NB4 (cell line): ENCODE measurements at regions not wholly inside any gene's neighbourhood (a gene's known extent, or its start where the extent isn't known, plus 50 kb on each side); places are given as distances from the start of the nearest gene placed in this dataset.

Experiments
- DNase-seq: peaks from one replicate; pipeline ENCODE4 v3.0.0; 2010; ENCODE audit warnings: low read depth
- H3K4me3 ChIP-seq: one replicate; pipeline ENCODE4 v1.5.1; 2011; ENCODE audit warnings: mild to moderate bottlenecking, low read depth, low read length, moderate library complexity
- CTCF ChIP-seq: IDR thresholded peaks from one replicate; pipeline ENCODE4 v1.5.1; 2012; ENCODE audit warnings: low read depth, low read length
- MAX ChIP-seq: IDR thresholded peaks from 2 replicates; pipeline ENCODE4 v1.6.1; 2011; ENCODE audit warnings: low read depth, low read length
- MYC ChIP-seq: IDR thresholded peaks from 2 replicates; pipeline ENCODE4 v1.6.1; 2011; ENCODE audit warnings: low read depth, low read length
- POLR2A ChIP-seq: IDR thresholded peaks from 2 replicates; pipeline ENCODE4 v1.6.1; 2011; ENCODE audit warnings: mild to moderate bottlenecking; ENCODE audit not compliant: insufficient read length; ENCODE audit errors: extremely low read depth

GRCh38 chr10:83965473-83965872 lies 173.8 kb upstream of the GHITM start:
- no peak overlapping the region for H3K4me3 ChIP-seq
- DNase-seq = peak; percentile 28
- TF ChIP-seq MYC (no peak), POLR2A (no peak), CTCF (no peak), MAX (no peak)

GRCh38 chr10:83968052-83968451 lies 171.3 kb upstream of the GHITM start:
- TF ChIP-seq CTCF (no peak), MAX (no peak), POLR2A (no peak), MYC (no peak)
- DNase-seq = no peak
- no peak overlapping the region for H3K4me3 ChIP-seq

GRCh38 chr10:83978681-83979383 lies 160.5 kb upstream of the GHITM start:
- TF ChIP-seq MYC (no peak), MAX (no peak), CTCF (peak; percentile 11), POLR2A (no peak)
- no peak for DNase-seq
- no peak overlapping the region for H3K4me3 ChIP-seq

GRCh38 chr10:83982812-83983211 lies 156.5 kb upstream of the GHITM start:
- DNase-seq = no peak
- H3K4me3 ChIP-seq = no peak overlapping the region
- TF ChIP-seq CTCF = no peak
- TF ChIP-seq MYC = no peak
- TF ChIP-seq POLR2A = no peak
- TF ChIP-seq MAX = no peak

GRCh38 chr10:83983578-83984255 lies 155.6 kb upstream of the GHITM start:
- TF ChIP-seq CTCF (no peak), MYC (no peak), POLR2A (no peak), MAX (no peak)
- no peak for DNase-seq

More at GRCh38 chr10:83983578-83984255, 155.6 kb upstream of the GHITM start:
- no peak overlapping the region for H3K4me3 ChIP-seq
